ENCODE measurements at regions not wholly inside any gene's neighbourhood (a gene's known extent, or its start where the extent isn't known, plus 50 kb on each side); places are given as distances from the start of the nearest gene placed in this dataset.

GRCh38 chr5:101966476-101966875, 329.6 kb downstream of the SLCO4C1 start:
- no peak overlapping the region for H3T11ph ChIP-seq (ENCODE audit: low read length)

More at GRCh38 chr5:101966476-101966875, 329.6 kb downstream of the SLCO4C1 start:
- Histone ChIP-seq H2AFZ (ENCODE audit: low read length) (no peak overlapping the region), H3K14ac (ENCODE audit: insufficient read depth, low read length) (no peak overlapping the region), H2BK15ac (ENCODE audit: low read depth, low read length) (no peak overlapping the region), H3K4me2 (ENCODE audit: insufficient read depth, insufficient read length, low read length) (no peak overlapping the region), H2BK120ac (ENCODE audit: low read depth, low read length, poor library complexity, severe bottlenecking) (no peak overlapping the region), H2AK5ac (ENCODE audit: insufficient read length, low read length) (no peak overlapping the region), H4K20me1 (ENCODE audit: control insufficient read depth, insufficient read depth, insufficient read length) (no peaks in the 10 kb centered on the region), H2BK12ac (ENCODE audit: insufficient read length, low read depth, low read length) (no peak overlapping the region), H3K79me2 (ENCODE audit: insufficient read depth, low read length) (no peaks in the 10 kb centered on the region), H3K23me2 (ENCODE audit: insufficient read length, low read depth, low read length, poor library complexity, severe bottlenecking) (no peaks in the 10 kb centered on the region), H3K4ac (ENCODE audit: low read depth, low read length) (no peak overlapping the region), H4K5ac (ENCODE audit: insufficient read length, low read depth, low read length) (no peak overlapping the region), H2BK5ac (ENCODE audit: insufficient read length, low read length) (no peak overlapping the region), H3K18ac (ENCODE audit: insufficient read length, low read depth, low read length) (no peak overlapping the region), H3K9ac (ENCODE audit: extremely low read depth, insufficient read length, low read length) (no peak overlapping the region), H3K79me1 (ENCODE audit: insufficient read depth, low read depth, low read length, poor library complexity, severe bottlenecking) (no peaks in the 10 kb centered on the region), H3K9me3 (ENCODE audit: control insufficient read depth, low read depth, low read length) (no peaks in the 10 kb centered on the region), H3K27ac (ENCODE audit: insufficient read length, low read depth, low read length) (no peak overlapping the region), H4K91ac (ENCODE audit: insufficient read length, low read depth, low read length) (no peak overlapping the region), H3K27me3 (ENCODE audit: insufficient read depth, low read length) (no peaks in the 10 kb centered on the region), H3K56ac (ENCODE audit: insufficient read length, low read depth, low read length) (no peak overlapping the region), H4K8ac (replicated peaks; ENCODE audit: insufficient read length, low read depth, low read length) (no peak overlapping the region), H3K4me1 (ENCODE audit: insufficient read depth, low read length) (no peaks in the 10 kb centered on the region), H2BK20ac (ENCODE audit: low read depth, low read length, poor library complexity, severe bottlenecking) (no peak overlapping the region), H3K23ac (ENCODE audit: insufficient read length, low read depth, low read length) (no peak overlapping the region)
- H3K27me3 Mint-ChIP-seq (ENCODE audit: low read depth), result no peaks in the 10 kb centered on the region; the same call in 1 of the 2 replicates
- H3K4me1 Mint-ChIP-seq, result no peaks in the 10 kb centered on the region
- no peak for DNase-seq
- H3K36me3 Mint-ChIP-seq (ENCODE audit: insufficient read depth in 1 of 3, low read depth in 3 of 3), result no peaks in the 10 kb centered on the region
- H3K27ac Mint-ChIP-seq, result no peak overlapping the region
- WGBS (ENCODE audit: extremely low coverage, insufficient read length, low lambda C conversion rate), result no CpG with 5 or more reads among the region's 2 CpGs
- H3K9me3 Mint-ChIP-seq, result no peaks in the 10 kb centered on the region; a peak in 1 of 5 replicates
- no peak overlapping the region for H3K4me3 Mint-ChIP-seq
- TF ChIP-seq, protein P1, sequence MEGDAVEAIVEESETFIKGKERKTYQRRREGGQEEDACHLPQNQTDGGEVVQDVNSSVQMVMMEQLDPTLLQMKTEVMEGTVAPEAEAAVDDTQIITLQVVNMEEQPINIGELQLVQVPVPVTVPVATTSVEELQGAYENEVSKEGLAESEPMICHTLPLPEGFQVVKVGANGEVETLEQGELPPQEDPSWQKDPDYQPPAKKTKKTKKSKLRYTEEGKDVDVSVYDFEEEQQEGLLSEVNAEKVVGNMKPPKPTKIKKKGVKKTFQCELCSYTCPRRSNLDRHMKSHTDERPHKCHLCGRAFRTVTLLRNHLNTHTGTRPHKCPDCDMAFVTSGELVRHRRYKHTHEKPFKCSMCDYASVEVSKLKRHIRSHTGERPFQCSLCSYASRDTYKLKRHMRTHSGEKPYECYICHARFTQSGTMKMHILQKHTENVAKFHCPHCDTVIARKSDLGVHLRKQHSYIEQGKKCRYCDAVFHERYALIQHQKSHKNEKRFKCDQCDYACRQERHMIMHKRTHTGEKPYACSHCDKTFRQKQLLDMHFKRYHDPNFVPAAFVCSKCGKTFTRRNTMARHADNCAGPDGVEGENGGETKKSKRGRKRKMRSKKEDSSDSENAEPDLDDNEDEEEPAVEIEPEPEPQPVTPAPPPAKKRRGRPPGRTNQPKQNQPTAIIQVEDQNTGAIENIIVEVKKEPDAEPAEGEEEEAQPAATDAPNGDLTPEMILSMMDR (conservative IDR thresholded peaks at IDR 0.05), result no peak

All from H9 (cell line).